Gastroesophageal sphincter (tissue), 3 donors: ENCODE measurements at regions not wholly inside any gene's neighbourhood (a gene's known extent, or its start where the extent isn't known, plus 50 kb on each side); places are given as distances from the start of the nearest gene placed in this dataset.

ENCODE experiments used
- POLR2A ChIP-seq, 2 donors: fragments of 450-650 bp; IDR thresholded peaks; one replicate each; pipeline ENCODE4 v1.6.1; 2017; ENCODE audit warnings: antibody characterized with exemption in 2 of 2, mild to moderate bottlenecking in 2 of 2, moderate library complexity in 1 of 2
- TF ChIP-seq, protein P1 (sequence below), 4 experiments: fragments of 200-600 bp in 2 of 4; fragments of 450-650 bp in 2 of 4; sonication (generic) in 1 of 4; IDR thresholded peaks; one replicate each; pipeline ENCODE4 v1.5.1; 2017 to 2019; ENCODE audit warnings: antibody characterized with exemption in 4 of 4, mild to moderate bottlenecking in 2 of 4, moderate library complexity in 2 of 4

DNA sequence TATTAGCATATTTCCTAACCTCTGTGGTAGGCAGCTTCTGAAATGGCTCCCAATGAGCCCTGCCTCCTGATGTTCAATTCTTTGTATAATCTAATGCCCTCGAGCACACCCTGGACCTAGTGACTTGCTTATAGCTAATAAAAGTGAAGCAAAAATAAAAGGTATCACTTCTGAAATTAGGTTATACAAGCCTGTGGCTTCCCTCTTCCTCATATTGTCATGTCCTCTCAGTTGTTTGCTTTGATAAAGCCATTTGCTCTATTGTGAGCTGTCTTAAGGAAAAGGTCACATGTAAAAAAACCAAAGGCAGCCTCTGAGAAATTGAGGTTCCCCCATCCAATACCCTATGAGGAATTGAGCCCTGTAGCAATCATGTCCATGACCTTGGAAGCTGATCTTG, 442.1 kb upstream of the ADGRB3 start:
- no peak for TF ChIP-seq POLR2A (IDR thresholded peaks at IDR 0.05)
- TF ChIP-seq, protein P1, sequence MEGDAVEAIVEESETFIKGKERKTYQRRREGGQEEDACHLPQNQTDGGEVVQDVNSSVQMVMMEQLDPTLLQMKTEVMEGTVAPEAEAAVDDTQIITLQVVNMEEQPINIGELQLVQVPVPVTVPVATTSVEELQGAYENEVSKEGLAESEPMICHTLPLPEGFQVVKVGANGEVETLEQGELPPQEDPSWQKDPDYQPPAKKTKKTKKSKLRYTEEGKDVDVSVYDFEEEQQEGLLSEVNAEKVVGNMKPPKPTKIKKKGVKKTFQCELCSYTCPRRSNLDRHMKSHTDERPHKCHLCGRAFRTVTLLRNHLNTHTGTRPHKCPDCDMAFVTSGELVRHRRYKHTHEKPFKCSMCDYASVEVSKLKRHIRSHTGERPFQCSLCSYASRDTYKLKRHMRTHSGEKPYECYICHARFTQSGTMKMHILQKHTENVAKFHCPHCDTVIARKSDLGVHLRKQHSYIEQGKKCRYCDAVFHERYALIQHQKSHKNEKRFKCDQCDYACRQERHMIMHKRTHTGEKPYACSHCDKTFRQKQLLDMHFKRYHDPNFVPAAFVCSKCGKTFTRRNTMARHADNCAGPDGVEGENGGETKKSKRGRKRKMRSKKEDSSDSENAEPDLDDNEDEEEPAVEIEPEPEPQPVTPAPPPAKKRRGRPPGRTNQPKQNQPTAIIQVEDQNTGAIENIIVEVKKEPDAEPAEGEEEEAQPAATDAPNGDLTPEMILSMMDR (IDR thresholded peaks at IDR 0.05): no peak
